Epidermal melanocyte (primary cell): ENCODE measurements at regions not wholly inside any gene's neighbourhood (a gene's known extent, or its start where the extent isn't known, plus 50 kb on each side); places are given as distances from the start of the nearest gene placed in this dataset.
"Not testable (repeated sequence)": the region's sequence is repeated elsewhere in the genome, so short reads cannot be mapped to it uniquely, and the experiment has no call there.

ENCODE experiments used
- DNase-seq: peaks from one replicate; pipeline ENCODE4 v3.0.0; 2011; ENCODE audit warnings: low spot score; ENCODE audit not compliant: insufficient read length

GRCh38 chr15:53218666-53219580, 428.8 kb upstream of the ONECUT1 start:
- no peak for DNase-seq

GRCh38 chr15:53216036-53216435, 425.9 kb upstream of the ONECUT1 start:
- no peak for DNase-seq

GRCh38 chr15:53213336-53213735, 423.2 kb upstream of the ONECUT1 start:
- no peak for DNase-seq

GRCh38 chr15:53212785-53213184, 422.6 kb upstream of the ONECUT1 start:
- no peak for DNase-seq

- DNase-seq = no peak
Measured at GRCh38 chr15:53210653-53211052, 420.5 kb upstream of the ONECUT1 start.

- peak; percentile 53 for DNase-seq
Measured at GRCh38 chr15:53209396-53210042, 419.4 kb upstream of the ONECUT1 start.

- DNase-seq = no peak
Measured at GRCh38 chr15:53208751-53209150, 418.6 kb upstream of the ONECUT1 start.

GRCh38 chr15:53203454-53203853, 413.3 kb upstream of the ONECUT1 start:
- DNase-seq = no peak

- no peak for DNase-seq
Measured at GRCh38 chr15:53202876-53203275, 412.7 kb upstream of the ONECUT1 start.

GRCh38 chr15:53197426-53197839, 407.3 kb upstream of the ONECUT1 start:
- DNase-seq = no peak

- no peak for DNase-seq
Measured at GRCh38 chr15:53196788-53197187, 406.7 kb upstream of the ONECUT1 start.

GRCh38 chr15:53196242-53196641, 406.1 kb upstream of the ONECUT1 start:
- DNase-seq = no peak

- DNase-seq = no peak
Measured at GRCh38 chr15:53193149-53193548, 403.0 kb upstream of the ONECUT1 start.

GRCh38 chr15:53189860-53190259, 399.7 kb upstream of the ONECUT1 start:
- no peak for DNase-seq

GRCh38 chr15:53183449-53183848, 393.3 kb upstream of the ONECUT1 start:
- DNase-seq = not testable (repeated sequence)

GRCh38 chr15:53171571-53171970, 381.4 kb upstream of the ONECUT1 start:
- no peak for DNase-seq

- DNase-seq = no peak
Measured at GRCh38 chr15:53166684-53167201, 376.6 kb upstream of the ONECUT1 start.

- no peak for DNase-seq
Measured at GRCh38 chr15:53165988-53166683, 376.0 kb upstream of the ONECUT1 start.

- DNase-seq = no peak
Measured at GRCh38 chr15:53160092-53160704, 370.1 kb upstream of the ONECUT1 start.

GRCh38 chr15:53159458-53159857, 369.3 kb upstream of the ONECUT1 start:
- no peak for DNase-seq

- DNase-seq = no peak
Measured at GRCh38 chr15:53158995-53159394, 368.9 kb upstream of the ONECUT1 start.
